Raji (cell line): ENCODE measurements at regions not wholly inside any gene's neighbourhood (a gene's known extent, or its start where the extent isn't known, plus 50 kb on each side); places are given as distances from the start of the nearest gene placed in this dataset.

ENCODE experiments used
- POLR2A ChIP-seq: IDR thresholded peaks from 2 replicates; pipeline ENCODE4 v1.6.1; 2011; ENCODE audit warnings: low read depth, low read length, control low read depth; ENCODE audit not compliant: insufficient read depth

DNA sequence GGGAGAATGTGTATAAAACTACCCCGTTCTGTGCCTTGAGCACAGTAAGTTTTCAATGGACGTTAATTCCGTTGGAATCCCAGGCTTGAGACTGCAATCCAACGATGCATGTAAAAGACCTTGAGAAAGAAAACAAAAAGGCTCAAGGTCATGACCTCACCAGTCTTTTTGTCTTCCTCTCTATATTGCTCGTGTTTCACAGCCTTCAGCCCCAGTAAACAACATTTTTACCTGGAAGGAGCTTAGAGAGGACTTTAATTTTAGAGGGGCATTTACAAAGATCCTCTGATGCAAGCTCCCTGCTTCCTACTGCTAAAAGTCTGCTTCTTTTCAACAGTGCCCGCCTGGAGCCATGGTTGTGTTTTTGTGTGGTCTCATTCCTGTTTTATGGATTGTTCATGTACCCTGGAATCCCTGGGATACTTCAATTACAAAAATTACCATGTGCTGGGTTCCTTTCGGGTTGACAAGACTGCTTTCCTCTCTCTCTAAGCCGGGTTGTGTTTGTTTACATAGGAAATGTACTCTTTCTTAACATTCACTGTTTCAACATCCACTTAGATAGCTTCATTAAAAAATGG, 320.1 kb upstream of the NFE2L3 start:
- no peak for TF ChIP-seq POLR2A

GRCh38 chr7:25832456-25832855, 319.5 kb upstream of the NFE2L3 start:
- no peak for TF ChIP-seq POLR2A

DNA sequence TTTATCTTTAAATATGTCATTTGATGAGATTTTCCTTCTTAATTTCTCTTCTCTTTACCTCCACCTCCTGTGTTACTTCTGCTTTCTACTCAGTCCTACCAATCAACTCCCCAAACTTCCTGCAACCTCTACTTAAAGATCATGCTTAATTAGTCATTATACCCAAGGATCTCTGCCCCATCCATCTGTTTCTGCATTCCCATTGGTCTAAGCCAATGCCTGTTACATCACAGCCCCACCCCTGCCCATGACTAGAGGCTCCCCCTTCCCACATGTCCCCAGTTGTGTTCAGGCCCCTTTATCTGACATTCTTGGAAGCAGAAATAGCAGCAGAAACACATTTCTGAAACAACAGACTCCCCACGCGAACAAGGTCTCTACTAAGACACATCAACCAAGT, 319.1 kb upstream of the NFE2L3 start:
- TF ChIP-seq POLR2A: no peak

- TF ChIP-seq POLR2A: no peak
Observed at GRCh38 chr7:25834050-25834449, 317.9 kb upstream of the NFE2L3 start.

- TF ChIP-seq POLR2A: no peak
Observed at GRCh38 chr7:25835197-25835596, 316.8 kb upstream of the NFE2L3 start.

GRCh38 chr7:25839084-25839769, 312.8 kb upstream of the NFE2L3 start:
- no peak for TF ChIP-seq POLR2A

DNA sequence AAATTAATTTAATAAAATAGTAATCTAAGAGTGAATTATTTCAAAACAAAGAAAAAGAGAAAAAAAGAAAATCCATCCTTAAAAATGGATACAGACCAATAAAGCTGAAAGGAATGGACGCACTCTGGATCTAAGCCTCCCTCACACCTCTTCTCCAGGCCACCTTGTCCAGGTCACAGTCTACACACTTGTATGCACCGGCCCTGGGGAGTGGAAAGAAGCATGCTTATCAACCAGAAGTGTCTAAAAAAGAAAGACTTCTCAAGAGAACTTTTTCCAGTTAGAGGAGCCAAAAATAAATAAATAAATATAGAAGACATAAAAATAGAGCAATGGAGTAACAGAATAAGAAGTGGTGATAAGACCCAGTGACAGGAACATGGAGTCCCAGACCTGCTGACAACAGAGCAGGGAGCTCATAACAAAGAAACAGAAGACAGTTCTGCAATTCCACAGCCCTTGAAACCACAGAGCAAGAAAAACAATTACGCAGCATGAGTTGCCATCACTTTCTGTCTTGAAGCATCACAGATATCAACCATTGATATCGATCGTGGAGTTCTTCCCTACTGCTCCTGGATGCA, 311.7 kb upstream of the NFE2L3 start:
- no peak for TF ChIP-seq POLR2A

GRCh38 chr7:25841575-25841974, 310.4 kb upstream of the NFE2L3 start:
- no peak for TF ChIP-seq POLR2A

GRCh38 chr7:25842201-25842733, 309.7 kb upstream of the NFE2L3 start:
- TF ChIP-seq POLR2A: no peak

GRCh38 chr7:25843467-25843866, 308.5 kb upstream of the NFE2L3 start:
- no peak for TF ChIP-seq POLR2A

DNA sequence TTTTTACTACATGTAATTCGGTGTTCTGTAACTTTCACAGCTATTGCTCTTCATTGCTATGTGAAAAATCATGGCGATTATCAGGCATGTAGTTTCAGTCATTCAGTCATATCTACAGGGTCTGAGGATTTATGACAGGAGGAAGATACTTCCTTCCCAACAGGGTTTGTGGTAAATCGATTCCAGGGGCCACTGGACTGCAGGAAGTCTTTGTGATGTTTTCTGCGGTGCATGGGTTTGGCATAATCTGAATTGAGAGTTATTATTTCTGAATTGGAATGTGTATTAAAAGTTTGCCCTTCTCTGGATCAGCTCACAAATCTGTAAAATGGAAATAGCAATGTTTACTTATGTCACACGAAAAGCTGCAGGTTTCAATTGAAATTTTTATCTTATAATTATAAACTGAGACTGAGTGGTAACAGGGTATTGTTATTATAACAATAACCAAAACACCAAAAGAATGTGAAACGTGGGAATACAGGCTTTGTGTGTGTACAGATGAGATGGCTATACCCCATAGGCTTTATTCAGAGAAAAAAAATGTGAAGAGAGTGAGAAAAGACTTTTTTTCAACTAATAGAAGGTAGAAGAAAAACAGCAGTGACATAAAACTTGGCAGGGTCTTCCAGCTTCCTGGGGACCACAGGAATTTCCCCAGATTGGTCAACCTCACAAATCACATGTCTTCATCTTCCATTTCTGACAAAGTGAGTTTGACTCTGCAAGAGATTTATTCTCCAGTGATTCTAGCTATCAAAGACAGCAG, 307.7 kb upstream of the NFE2L3 start:
- no peak for TF ChIP-seq POLR2A

DNA sequence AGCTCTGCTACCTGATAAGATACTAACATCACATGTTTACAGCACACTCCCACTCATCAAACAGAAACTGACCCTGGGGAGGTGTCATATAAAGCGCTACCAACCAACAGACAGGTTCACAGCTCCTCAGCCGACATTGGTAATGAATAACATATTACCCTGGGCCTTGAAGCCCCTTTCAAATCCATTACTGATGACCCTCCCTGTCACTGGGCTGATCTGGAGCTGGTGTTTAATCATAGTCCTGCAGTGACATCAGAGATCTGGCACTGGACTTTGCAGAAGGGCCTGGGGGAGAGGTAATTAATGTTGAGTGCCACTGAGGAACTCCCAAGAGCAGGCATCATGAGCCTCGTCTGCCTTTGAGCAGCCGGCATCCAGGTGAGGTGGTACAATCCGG, 306.5 kb upstream of the NFE2L3 start:
- TF ChIP-seq POLR2A: no peak

- no peak for TF ChIP-seq POLR2A
Observed at GRCh38 chr7:25846722-25847121, 305.3 kb upstream of the NFE2L3 start.

- no peak for TF ChIP-seq POLR2A
Observed at GRCh38 chr7:25847336-25848070, 304.5 kb upstream of the NFE2L3 start.
